OCI-LY1 (cell line): ENCODE measurements at regions not wholly inside any gene's neighbourhood (a gene's known extent, or its start where the extent isn't known, plus 50 kb on each side); places are given as distances from the start of the nearest gene placed in this dataset.

Source experiments
- EZH2 ChIP-seq: fragments of 200-600 bp; sonication (generic), shearing (Covaris generic); IDR thresholded peaks from 2 replicates; pipeline ENCODE4 v1.8.0; 2017; ENCODE audit warnings: borderline replicate concordance, mixed run types, mild to moderate bottlenecking, antibody characterized with exemption, low read length, moderate library complexity, mixed read lengths
- TF ChIP-seq, protein P1 (sequence below): fragments of 200-600 bp; sonication (generic), shearing (Covaris generic); IDR thresholded peaks from 2 replicates; pipeline ENCODE4 v1.5.1; 2017; ENCODE audit warnings: mild to moderate bottlenecking, antibody characterized with exemption, low read length, moderate library complexity, mixed read lengths

DNA sequence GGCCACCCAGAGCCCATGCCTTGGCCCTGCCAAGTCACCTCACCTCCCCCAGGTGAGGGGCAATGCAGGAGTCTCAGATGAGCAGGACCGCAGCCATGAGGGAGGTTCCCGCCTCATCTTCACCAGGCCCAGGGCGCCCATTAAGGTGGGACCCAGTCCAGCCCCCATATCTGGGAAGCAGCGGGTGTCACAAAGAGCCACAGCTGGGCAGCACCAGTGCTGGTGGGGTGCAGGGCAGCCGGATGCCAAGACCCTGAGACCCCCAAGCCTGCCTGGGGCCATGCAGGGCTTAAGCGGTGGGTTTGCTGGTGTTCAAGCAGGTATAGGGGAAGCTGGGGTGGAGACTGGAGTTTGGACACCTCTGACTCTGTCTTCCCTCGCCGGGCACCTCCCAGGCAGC, 237.8 kb upstream of the GSE1 start:
- TF ChIP-seq, protein P1, sequence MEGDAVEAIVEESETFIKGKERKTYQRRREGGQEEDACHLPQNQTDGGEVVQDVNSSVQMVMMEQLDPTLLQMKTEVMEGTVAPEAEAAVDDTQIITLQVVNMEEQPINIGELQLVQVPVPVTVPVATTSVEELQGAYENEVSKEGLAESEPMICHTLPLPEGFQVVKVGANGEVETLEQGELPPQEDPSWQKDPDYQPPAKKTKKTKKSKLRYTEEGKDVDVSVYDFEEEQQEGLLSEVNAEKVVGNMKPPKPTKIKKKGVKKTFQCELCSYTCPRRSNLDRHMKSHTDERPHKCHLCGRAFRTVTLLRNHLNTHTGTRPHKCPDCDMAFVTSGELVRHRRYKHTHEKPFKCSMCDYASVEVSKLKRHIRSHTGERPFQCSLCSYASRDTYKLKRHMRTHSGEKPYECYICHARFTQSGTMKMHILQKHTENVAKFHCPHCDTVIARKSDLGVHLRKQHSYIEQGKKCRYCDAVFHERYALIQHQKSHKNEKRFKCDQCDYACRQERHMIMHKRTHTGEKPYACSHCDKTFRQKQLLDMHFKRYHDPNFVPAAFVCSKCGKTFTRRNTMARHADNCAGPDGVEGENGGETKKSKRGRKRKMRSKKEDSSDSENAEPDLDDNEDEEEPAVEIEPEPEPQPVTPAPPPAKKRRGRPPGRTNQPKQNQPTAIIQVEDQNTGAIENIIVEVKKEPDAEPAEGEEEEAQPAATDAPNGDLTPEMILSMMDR = no peak
- no peak for TF ChIP-seq EZH2
